GM12872 (cell line): ENCODE measurements at regions not wholly inside any gene's neighbourhood (a gene's known extent, or its start where the extent isn't known, plus 50 kb on each side); places are given as distances from the start of the nearest gene placed in this dataset.

Experiments used
- TF ChIP-seq, protein P1 (sequence below): IDR thresholded peaks from 3 replicates; pipeline ENCODE4 v1.5.1; 2011; ENCODE audit warnings: low read depth, mild to moderate bottlenecking, low read length, moderate library complexity; ENCODE audit not compliant: insufficient read depth

GRCh38 chr7:50251765-50252164, 52.8 kb upstream of the IKZF1 start:
- TF ChIP-seq, protein P1, sequence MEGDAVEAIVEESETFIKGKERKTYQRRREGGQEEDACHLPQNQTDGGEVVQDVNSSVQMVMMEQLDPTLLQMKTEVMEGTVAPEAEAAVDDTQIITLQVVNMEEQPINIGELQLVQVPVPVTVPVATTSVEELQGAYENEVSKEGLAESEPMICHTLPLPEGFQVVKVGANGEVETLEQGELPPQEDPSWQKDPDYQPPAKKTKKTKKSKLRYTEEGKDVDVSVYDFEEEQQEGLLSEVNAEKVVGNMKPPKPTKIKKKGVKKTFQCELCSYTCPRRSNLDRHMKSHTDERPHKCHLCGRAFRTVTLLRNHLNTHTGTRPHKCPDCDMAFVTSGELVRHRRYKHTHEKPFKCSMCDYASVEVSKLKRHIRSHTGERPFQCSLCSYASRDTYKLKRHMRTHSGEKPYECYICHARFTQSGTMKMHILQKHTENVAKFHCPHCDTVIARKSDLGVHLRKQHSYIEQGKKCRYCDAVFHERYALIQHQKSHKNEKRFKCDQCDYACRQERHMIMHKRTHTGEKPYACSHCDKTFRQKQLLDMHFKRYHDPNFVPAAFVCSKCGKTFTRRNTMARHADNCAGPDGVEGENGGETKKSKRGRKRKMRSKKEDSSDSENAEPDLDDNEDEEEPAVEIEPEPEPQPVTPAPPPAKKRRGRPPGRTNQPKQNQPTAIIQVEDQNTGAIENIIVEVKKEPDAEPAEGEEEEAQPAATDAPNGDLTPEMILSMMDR = no peak

DNA sequence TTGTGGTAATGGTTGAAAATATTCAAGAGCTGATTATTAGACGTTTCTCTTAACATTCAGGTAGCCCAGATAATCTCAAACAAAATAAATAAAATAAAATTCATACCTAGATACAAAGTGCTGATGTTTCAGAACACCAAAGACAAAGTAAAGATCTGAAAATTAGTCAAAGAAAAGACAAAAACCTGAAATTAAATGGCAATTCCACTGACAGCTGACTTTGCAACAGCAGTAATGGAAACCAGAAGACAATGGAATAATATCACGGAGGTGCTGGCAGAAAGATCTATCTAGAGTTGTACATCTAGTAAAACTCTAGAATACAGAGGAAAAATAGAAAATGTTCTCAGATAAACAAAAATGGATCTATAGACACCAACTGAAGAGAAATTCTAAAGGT, 58.0 kb upstream of the IKZF1 start:
- TF ChIP-seq, protein P1 = no peak

- TF ChIP-seq, protein P1 = peak; percentile 76
Measured at GRCh38 chr7:50229964-50230363, 74.6 kb upstream of the IKZF1 start.

DNA sequence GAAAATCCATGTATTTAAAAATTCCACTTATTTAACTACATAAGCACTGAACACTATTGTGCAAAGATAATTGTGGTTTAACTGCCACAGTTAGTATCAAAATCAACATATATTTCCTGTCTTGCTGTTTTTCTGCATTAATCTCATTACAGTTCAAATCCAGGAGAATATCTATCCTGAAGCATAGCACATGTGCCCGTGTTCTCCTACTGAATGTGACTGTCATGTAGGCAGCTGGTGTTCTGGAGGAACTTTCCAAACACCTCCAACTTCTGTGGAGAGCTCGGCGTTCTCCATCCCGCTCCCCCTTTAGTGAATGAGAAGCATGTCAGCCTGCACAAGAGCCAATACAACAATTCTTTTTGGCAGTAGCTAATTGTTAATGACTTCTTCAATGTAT, 76.4 kb upstream of the IKZF1 start:
- TF ChIP-seq, protein P1 = no peak

DNA sequence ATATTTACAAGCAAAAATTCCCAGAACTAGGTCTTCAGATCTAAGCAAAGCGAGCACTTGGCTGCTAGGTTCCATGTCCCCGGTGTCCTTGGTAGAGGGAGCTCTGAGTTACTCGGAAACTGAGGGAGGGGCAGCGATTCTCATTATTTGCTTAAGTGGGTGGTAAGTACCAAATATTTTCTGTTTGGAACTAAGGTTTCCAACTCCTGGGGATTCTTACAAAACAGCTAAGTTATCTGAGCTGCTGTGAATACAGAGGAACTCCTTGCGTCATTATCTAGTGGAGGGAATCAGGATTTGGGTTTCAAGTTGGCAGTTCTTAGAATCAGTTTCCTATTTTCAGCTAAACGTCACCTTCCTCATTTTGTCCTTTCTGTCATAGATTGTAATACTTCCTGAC, 76.8 kb upstream of the IKZF1 start:
- TF ChIP-seq, protein P1 = no peak

- TF ChIP-seq, protein P1 = no peak
Measured at GRCh38 chr7:50226669-50227068, 77.8 kb upstream of the IKZF1 start.

DNA sequence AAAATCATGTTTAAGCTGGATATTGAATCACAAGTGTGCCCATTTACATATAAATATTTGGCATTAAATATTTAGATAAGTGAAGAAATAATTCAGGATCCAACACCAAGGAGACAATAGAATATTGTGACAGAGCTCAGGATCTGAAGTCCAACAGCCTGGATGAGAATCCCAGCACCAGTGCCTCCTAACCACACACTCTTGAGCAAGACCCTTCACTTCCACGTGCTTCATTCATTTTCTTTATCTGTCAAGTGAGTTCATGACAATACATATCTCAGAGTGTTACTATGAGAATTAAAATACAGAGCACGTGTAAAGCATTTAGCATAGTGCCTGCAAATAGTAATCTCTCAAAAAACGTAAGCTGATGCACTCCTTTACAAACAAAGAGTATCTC, 78.4 kb upstream of the IKZF1 start:
- TF ChIP-seq, protein P1 = no peak

DNA sequence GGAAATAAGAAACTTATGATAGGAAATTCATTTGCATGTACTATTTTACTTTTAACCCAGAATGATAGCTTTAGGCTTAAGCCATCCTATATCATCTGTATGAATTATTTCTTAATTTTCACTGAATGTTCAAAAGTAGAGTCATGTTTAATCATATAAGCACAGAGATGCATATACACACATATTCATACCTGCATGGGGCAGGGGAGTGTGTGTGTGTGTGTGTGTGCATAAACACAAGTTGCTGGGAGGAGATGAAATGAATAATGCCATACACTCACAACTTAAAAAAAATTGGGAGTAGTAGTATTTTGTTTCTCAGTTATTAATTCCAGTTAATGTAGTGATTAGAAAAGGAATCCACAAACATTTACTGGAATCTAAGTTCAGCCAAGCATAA, 83.1 kb upstream of the IKZF1 start:
- TF ChIP-seq, protein P1 = no peak
